GM12891 (cell line): ENCODE measurements at regions not wholly inside any gene's neighbourhood (a gene's known extent, or its start where the extent isn't known, plus 50 kb on each side); places are given as distances from the start of the nearest gene placed in this dataset.

ENCODE experiments used
- DNase-seq: peaks from one replicate; pipeline ENCODE4 v3.0.0; 2011; ENCODE audit warnings: low spot score; ENCODE audit not compliant: insufficient read length
- FAIRE-seq: peaks from 2 replicates; lab custom pipeline; 2011; peaks lifted over from hg19 to GRCh38; lab: Jason Lieb, UNC
- PAX5 ChIP-seq: IDR thresholded peaks from 2 replicates; pipeline ENCODE4 v1.6.1; 2011; ENCODE audit warnings: low read length, moderate library complexity, mild to moderate bottlenecking; ENCODE audit not compliant: insufficient read depth, severe bottlenecking
- POLR2A ChIP-seq: IDR thresholded peaks from 2 replicates; pipeline ENCODE4 v1.6.1; 2011; ENCODE audit warnings: low read depth, low read length, control low read depth
- POLR2AphosphoS5 ChIP-seq: IDR thresholded peaks from 2 replicates; pipeline ENCODE4 v1.6.1; 2011; ENCODE audit warnings: low read depth, low read length, control low read depth
- POU2F2 ChIP-seq: IDR thresholded peaks from 2 replicates; pipeline ENCODE4 v1.6.1; 2011; ENCODE audit warnings: low read depth, mild to moderate bottlenecking, control low read depth, low read length, moderate library complexity
- SPI1 ChIP-seq: IDR thresholded peaks from 2 replicates; pipeline ENCODE4 v1.6.1; 2011; ENCODE audit warnings: low read depth, low read length, control low read depth
- TAF1 ChIP-seq: IDR thresholded peaks from 2 replicates; pipeline ENCODE4 v1.6.1; 2011; ENCODE audit warnings: low read depth, low read length, control low read depth

- FAIRE-seq (no peak), DNase-seq (no peak)
- no peak for TF ChIP-seq POU2F2
- TF ChIP-seq POLR2AphosphoS5: no peak
- no peak for TF ChIP-seq TAF1
- no peak for TF ChIP-seq SPI1
- TF ChIP-seq POLR2A: no peak
- no peak for TF ChIP-seq PAX5
Measured at GRCh38 chr1:178637841-178638240, 87.2 kb upstream of the RALGPS2 start.

GRCh38 chr1:178639326-178639725 is 85.7 kb upstream of the RALGPS2 start:
- TF ChIP-seq TAF1 (no peak), POLR2AphosphoS5 (no peak), SPI1 (no peak), PAX5 (no peak), POLR2A (no peak), POU2F2 (no peak)
- FAIRE-seq (no peak), DNase-seq (no peak)

DNA sequence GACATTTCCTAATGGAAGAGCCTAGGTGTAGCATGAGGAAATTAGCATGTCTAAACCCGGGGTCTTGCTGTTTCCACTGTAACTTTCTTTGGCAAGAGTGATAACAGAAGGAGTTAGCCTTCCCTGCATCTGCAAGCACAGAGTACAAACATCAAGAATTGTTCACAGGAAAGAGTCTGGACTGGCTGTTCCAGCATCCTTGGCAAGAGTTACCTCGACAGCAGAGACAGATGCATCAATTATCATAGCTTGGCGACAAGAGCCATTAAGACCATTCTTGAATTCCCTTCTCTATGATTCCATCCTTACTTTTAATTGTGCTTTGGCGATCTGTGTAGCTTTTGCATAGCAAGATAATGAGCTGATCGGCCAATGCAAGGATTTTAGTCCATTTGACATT is 82.8 kb upstream of the RALGPS2 start:
- FAIRE-seq (no peak), DNase-seq (no peak)
- TF ChIP-seq TAF1 (no peak), PAX5 (no peak)

GRCh38 chr1:178643349-178643748 is 81.7 kb upstream of the RALGPS2 start:
- no peak for DNase-seq
- no peak for FAIRE-seq
- no peak for TF ChIP-seq PAX5
- no peak for TF ChIP-seq POU2F2
- TF ChIP-seq TAF1: no peak
- no peak for TF ChIP-seq POLR2A
- no peak for TF ChIP-seq SPI1
- no peak for TF ChIP-seq POLR2AphosphoS5

DNA sequence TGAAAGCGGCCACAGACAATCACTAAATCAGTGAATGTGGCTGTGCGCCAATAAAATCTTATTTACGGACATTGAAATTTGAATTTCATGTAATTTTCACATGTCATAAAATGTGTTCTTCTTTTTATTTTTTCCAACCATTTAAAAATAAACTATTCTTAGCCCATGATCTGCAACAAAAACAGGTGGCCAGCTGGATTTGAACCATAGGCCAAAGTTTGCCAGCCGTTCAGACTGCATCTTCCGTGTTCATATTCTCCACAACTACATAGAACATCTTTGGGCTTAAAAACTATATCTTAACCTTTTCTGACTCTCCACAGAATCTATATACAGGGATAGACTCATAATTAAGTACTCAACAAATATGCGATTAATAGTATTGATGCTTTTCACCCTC is 81.2 kb upstream of the RALGPS2 start:
- FAIRE-seq: no peak
- no peak for DNase-seq
- TF ChIP-seq PAX5 (no peak), POLR2AphosphoS5 (no peak), SPI1 (no peak), POLR2A (no peak), TAF1 (no peak), POU2F2 (no peak)

- no peak for TF ChIP-seq TAF1
- TF ChIP-seq POLR2AphosphoS5: no peak
- no peak for TF ChIP-seq POLR2A
- no peak for TF ChIP-seq SPI1
- TF ChIP-seq POU2F2: no peak
- TF ChIP-seq PAX5: no peak
- DNase-seq (no peak), FAIRE-seq (no peak)
Measured at GRCh38 chr1:178644308-178645120, 80.5 kb upstream of the RALGPS2 start.

DNA sequence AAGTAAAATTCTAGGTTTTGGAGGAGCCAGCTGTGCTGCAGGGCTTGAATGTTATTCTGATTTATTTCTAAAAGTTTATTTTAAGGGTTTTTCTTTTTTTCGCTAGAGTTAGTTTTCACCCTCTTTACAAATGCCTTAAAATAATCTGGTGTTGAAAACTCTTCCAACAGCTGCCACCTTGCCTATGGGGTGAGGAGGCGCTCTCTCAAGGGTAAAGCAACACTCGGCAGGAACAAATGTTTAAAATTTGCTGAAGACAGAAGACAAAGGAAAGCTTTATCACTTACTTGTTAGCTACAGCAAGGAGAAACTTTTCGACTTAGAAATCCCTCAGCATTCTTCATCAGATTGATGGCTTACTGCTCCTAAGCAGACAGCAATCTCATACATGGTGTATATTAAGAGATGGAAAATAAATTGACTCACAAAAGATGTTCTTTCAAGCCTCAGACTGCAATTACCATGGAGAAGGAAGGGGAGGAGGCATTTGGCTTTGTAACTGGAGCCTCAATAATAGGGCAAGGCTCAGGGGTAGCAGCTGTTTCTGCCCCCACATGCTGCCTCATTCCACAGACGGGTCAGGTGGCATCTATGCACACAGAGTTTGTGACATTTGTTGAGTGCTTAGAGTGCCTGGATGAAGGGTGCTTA is 79.8 kb upstream of the RALGPS2 start:
- no peak for DNase-seq
- FAIRE-seq: no peak
- TF ChIP-seq POU2F2 (no peak), POLR2AphosphoS5 (no peak), TAF1 (no peak), SPI1 (no peak), PAX5 (no peak), POLR2A (no peak)

- TF ChIP-seq SPI1 (no peak), POU2F2 (no peak), TAF1 (no peak), PAX5 (no peak), POLR2AphosphoS5 (no peak), POLR2A (no peak)
- DNase-seq: no peak
- no peak for FAIRE-seq
Measured at GRCh38 chr1:178645808-178646200, 79.2 kb upstream of the RALGPS2 start.

- DNase-seq (no peak), FAIRE-seq (no peak)
- TF ChIP-seq POLR2A (no peak), POU2F2 (no peak), POLR2AphosphoS5 (no peak), SPI1 (no peak), PAX5 (no peak), TAF1 (no peak)
Measured at GRCh38 chr1:178646821-178647220, 78.2 kb upstream of the RALGPS2 start.
